ENCODE measurements at regions not wholly inside any gene's neighbourhood (a gene's known extent, or its start where the extent isn't known, plus 50 kb on each side); places are given as distances from the start of the nearest gene placed in this dataset.

DNA sequence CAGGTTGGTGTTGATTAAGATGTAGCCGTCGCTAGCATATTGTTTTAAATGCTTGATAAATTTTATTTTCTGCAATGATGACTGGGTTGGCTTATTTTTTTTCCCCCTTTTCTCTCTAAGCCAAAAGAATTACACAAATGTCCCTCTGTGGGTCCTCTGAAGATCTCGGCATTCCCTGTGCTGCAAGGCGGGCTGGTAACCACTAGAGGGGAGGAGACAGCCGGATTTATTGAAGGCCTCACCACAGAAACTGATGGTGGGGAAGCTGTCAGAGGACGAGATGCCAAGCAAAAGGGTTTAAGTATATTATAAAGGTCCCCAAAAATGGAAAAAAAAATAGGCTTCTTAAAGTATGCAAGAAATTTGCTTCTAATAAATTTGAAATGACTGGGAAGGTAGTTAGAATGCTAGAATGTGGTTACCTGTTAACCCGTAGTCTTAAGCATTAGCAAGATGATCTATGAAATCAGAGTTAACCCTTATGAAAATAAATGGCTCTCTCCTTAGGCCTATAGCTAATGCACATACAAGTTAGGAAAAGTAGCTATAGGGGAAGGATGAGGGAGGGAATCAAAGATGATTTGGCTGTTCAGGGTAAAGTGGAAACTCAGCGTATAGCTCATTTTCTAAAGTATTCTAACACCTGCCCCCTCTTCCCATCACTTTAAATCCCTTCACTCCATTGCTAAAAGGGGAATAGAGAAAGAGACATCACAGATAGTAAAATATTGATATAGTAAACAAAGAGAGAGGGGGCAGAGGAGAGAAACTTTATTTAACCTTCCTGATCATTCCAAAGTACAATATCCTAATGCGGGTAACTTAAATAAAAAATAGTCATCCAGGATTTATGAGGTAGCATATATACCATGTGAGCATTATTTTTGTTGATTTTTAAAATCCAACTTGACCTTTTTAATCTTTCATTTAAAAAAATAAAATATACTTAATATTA lies 894.5 kb upstream of the POU3F3 start:
- no peak for DNase-seq (ENCODE audit: low read depth)

DNA sequence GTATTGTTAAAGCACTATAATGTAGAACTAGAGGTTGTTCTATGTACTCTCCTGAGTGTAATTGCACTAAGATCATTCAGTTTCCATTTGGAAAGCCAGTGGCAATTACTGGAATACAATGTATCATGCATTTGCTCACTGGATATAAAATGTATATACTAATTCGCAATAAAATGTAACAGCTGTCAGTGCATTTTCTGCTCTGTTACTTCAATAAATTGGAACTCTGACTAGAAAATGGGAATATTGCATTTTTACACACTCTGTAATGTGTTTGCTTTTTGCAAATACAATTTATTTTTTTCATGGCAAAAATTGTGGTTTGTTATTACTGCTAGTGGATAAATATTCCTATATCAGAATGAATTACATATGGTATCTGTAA lies 893.8 kb upstream of the POU3F3 start:
- DNase-seq (ENCODE audit: low read depth), result no peak

GRCh38 chr2:103960951-103961350 lies 893.0 kb upstream of the POU3F3 start:
- no peak for DNase-seq (ENCODE audit: low read depth)

- DNase-seq (ENCODE audit: low read depth), result no peak
Observed at GRCh38 chr2:103961862-103962261, 892.1 kb upstream of the POU3F3 start.

- no peak for DNase-seq (ENCODE audit: low read depth)
Observed at GRCh38 chr2:103962670-103963069, 891.2 kb upstream of the POU3F3 start.

GRCh38 chr2:103963146-103963725 lies 890.7 kb upstream of the POU3F3 start:
- no peak for DNase-seq (ENCODE audit: low read depth)

GRCh38 chr2:103977241-103977640 lies 876.7 kb upstream of the POU3F3 start:
- DNase-seq (ENCODE audit: low read depth), result no peak

- no peak for DNase-seq (ENCODE audit: low read depth)
Observed at GRCh38 chr2:103977668-103978067, 876.2 kb upstream of the POU3F3 start.

DNA sequence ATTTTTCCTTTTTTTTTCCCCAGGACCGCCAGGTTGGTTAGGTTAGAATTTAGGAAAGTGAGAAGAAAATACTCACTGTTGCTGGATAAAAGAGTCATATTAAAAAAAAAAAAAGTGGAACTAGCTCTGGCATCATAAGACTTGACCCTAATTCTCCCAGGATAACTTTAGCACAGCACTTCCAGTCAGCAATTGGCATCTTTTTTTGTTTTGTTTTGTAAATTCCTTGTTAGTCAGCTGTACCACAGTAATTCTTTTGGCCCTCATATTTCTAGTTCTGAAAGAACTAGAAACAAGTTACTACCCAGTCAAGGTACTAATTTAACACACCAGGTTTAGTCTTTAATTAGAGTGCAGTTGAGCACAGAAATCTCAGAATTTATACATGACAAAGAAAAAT lies 873.5 kb upstream of the POU3F3 start:
- no peak for DNase-seq (ENCODE audit: low read depth)

DNA sequence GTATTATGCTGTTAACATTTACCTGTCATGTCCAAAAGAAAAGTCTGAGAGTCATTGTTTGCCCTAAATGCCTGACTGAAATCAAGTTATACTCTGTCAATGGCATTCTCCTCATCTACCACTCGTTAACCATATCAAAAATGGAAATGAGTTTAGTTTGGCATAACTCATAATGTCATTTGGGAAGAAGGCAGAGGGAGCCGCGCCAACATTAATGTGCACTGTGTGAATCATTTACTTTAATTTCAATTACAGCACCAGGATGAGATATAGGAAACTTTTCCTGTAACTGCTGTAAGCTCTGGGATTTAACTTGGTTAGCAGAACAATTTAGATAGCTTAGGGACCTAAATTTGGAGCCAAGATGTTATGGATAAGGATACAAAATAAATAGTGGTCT lies 871.2 kb upstream of the POU3F3 start:
- DNase-seq (ENCODE audit: low read depth), result no peak

DNA sequence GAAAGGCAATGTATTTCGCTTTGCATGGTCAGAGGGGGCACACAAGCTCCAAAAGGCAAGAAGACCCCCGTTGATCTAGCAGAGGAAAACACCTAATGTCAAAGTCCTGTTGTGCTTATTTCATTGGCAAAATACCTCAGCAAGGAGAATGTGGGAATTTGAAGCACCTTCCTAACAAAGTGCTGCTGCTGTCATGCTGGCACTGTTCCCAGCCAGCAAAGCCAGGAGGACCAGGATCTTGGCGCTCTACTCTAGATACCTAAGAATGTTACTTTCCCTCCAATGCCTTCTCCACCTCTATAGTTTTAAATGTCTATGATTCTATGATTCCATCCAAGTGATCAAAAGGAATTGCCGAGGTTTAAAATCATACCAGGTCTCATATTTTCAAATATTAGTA lies 867.9 kb upstream of the POU3F3 start:
- no peak for DNase-seq (ENCODE audit: low read depth)

DNA sequence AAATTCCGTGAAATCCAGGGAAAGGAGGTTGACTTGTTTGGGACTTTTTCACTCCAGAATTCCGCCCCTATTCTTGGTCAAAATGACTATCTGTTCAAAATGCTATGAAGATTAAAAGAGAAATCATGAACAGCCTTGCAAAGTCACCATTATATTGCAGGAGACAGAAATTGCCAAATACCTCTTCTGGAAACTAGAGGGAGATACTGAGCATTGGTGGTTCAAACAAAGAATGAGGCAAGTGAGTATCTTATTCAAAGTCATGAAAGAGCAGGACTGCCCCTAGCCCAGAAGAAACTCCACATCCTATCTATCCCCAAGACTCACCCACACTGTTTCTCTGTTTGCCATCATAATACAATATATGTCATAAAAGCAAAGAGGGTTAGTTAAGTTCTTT lies 862.3 kb upstream of the POU3F3 start:
- DNase-seq (ENCODE audit: low read depth), result no peak

- no peak for DNase-seq (ENCODE audit: low read depth)
Observed at GRCh38 chr2:104004821-104005220, 849.1 kb upstream of the POU3F3 start.

- DNase-seq (ENCODE audit: low read depth), result no peak
Observed at GRCh38 chr2:104016801-104017200, 837.1 kb upstream of the POU3F3 start.

- DNase-seq (ENCODE audit: low read depth), result no peak
Observed at GRCh38 chr2:104023306-104023705, 830.6 kb upstream of the POU3F3 start.

- no peak for DNase-seq (ENCODE audit: low read depth)
Observed at GRCh38 chr2:104023765-104024164, 830.1 kb upstream of the POU3F3 start.

DNA sequence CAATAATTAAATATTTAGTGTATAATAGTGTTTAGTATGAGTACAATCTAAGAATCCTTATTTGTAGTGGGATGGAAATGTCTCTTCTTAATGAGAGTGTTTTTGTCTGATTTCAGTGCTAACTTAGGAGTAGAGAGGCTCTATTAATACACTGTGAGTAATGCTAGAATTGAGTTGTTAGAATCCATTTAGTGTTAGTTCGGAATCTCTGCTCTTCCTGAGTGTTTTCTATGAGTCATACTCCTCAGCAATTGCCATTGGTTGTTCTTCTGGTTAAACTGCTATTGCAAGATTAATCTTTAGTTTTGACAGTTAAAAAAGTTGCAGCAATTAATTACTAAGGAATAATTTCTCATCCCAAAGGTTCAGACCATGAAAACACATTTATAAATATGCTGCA lies 828.6 kb upstream of the POU3F3 start:
- no peak for DNase-seq (ENCODE audit: low read depth)

DNA sequence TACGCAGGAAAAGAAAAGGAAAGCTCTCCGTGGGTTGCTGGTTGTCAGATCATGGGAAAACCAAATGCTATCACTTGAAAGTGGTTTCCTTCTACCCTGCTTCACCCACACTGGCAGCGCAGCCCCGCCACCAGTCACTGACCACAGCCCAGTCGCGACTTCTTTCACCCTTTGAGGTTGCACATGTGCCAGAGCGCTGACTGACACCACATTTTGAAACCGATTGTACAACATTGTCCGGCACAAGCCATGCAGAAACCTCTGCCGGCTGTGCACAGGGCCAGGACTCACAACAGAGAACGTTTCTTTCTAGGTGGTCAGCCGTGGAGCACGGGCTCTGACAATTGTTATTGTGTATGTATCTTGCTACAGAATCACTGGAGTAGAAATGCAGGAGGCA lies 827.2 kb upstream of the POU3F3 start:
- no peak for DNase-seq (ENCODE audit: low read depth)

DNA sequence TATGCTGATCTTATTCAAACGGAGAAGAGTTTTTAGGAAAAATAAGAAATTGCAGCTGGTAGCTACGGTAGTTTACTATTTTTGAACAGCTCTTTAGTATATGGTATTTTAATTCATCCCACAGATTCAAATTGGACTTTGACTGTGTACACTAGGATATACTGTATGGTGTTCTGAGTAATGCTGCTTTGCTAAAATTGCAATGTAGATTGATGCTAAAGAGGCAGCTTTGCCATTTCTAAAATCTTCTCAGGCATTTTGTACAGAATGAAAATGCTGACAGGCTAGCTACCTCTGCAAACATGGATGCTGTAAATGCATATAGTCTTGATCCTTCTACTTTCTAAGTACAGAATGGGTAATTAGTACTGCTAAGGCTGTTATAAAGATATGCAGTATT lies 826.6 kb upstream of the POU3F3 start:
- DNase-seq (ENCODE audit: low read depth), result no peak

DNA sequence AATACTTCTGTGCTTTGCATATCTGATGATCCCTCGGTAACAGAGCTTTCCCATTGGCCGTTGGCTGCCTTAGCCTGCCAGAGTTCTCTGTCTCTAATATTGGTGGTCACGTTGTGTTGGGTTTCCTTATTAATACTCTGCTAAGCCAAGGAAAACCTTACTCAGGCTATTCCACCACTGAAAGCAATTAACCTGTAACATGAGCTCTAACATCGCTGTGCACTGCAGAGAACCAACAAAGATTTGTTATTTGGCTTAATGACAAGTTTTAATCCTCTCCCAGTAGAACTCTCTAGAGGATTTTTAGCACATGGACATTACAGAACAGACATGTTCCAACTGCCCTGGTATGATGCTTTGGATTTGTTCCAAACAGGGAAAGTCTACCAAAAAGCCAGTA lies 825.9 kb upstream of the POU3F3 start:
- DNase-seq (ENCODE audit: low read depth), result no peak

- DNase-seq (ENCODE audit: low read depth), result no peak
Observed at GRCh38 chr2:104033399-104033798, 820.5 kb upstream of the POU3F3 start.

- no peak for DNase-seq (ENCODE audit: low read depth)
Observed at GRCh38 chr2:104040771-104041170, 813.1 kb upstream of the POU3F3 start.

DNA sequence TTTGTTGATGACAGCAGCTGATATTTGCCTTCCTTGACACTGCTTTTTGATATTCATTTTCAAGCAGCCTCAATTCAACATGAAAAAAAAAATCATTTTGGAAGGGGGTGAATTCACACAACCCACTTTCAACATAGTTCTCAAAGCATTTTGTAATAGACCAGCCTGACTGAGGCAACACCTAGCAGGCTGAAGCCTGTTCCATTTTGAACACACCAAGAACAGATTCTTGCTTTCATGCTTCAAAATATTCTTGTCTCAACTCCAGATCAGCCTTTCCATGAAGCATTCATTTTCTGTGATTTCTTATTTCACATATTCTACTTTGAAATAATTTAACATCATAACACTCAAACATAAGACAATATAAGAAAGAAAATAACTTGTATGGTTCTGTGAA lies 812.6 kb upstream of the POU3F3 start:
- DNase-seq (ENCODE audit: low read depth), result no peak

DNA sequence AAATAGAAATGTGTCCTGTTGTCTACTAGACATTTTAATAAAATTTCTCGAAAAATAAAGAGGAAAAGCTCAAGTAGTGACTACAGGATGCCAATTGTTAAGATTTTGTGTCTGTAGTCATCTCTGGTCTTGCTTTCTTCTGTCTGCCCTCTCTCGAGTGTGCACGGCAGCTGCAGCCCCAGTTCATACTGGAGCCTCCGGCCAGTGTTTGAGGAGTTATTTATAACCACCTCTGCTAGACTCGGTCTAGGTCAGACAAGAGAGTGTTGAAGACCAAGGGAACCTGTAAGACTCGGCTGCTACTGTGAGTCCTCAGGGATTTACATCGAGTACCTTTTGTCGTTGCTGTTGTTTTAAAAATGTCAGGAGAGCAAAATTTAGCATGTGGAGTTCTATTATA lies 810.1 kb upstream of the POU3F3 start:
- no peak for DNase-seq (ENCODE audit: low read depth)
